ENCODE measurements at regions not wholly inside any gene's neighbourhood (a gene's known extent, or its start where the extent isn't known, plus 50 kb on each side); places are given as distances from the start of the nearest gene placed in this dataset.

DNA sequence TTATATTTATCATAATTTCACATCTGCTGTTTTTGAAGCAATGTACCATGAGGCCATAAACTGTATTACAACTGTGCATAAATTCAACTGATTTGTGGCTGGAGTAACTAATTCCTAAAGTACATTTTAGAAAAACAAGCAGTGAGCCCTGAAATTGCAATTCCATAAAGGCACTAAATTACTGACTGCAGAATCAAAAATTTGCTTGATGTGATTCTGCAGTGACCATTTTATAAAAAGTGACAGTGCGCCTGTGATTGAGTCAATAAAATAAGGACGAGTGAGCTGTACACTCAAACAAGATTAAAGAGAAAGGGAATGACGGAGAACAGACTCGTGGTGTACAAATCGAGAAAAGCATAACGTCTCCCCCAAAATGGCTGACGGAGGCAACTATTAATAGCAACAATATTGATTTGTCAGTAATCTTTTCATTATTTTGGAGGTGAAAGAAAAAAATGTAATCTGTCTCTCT lies 121.4 kb upstream of the MEIS2 start:
- H3K4me3 ChIP-seq (replicated peaks in 1 of 2; ENCODE audit: low read depth in 2 of 2, low read length in 2 of 2) = no peak overlapping the region
- no peak for DNase-seq (ENCODE audit: low read depth in 2 of 2)
- TF ChIP-seq CTCF (IDR thresholded peaks at IDR 0.05; ENCODE audit: low read depth, low read length) = no peak

- no peak for TF ChIP-seq CTCF (IDR thresholded peaks at IDR 0.05; ENCODE audit: low read depth, low read length)
- no peak overlapping the region for H3K4me3 ChIP-seq (replicated peaks in 1 of 2; ENCODE audit: low read depth in 2 of 2, low read length in 2 of 2)
- DNase-seq (ENCODE audit: low read depth in 2 of 2) = no peak
Measured at GRCh38 chr15:37223089-37223488, 122.7 kb upstream of the MEIS2 start.

DNA sequence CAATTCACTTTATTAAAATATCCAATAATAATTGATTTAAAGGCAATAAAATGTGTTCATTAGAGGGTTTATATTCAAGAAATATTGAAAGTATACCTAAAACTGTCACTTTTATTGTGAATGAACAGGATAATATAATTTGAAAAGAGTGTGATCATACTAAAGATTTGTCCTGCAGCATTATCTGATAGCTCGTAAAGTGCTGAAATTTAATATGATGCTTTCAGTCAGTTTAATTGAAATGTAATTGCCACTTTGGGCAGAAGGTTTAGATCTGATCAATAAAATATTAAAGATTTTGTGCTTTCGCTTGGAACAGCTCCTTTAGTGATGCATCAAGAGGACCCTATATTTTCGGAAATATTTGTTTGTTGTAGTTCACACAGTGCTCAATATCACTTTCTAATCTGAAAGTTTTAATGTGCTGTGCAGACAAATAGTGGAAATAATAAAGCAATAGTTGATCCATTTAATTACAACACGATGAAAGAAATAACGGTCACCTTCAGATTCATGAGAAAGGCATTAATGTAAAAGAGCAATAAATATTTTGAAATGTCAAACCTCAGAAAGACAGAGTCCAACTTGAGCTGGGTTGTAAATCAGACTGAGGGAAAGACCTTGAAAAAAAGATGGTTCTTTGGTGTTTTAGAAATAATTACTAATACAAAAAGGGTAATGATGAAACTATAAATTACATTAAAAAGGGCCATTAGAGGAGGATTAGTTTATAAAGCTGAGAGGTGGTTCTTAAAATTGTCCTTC lies 129.7 kb upstream of the MEIS2 start:
- H3K4me3 ChIP-seq (replicated peaks in 1 of 2; ENCODE audit: low read depth in 2 of 2, low read length in 2 of 2) = no peak overlapping the region
- TF ChIP-seq CTCF (IDR thresholded peaks at IDR 0.05; ENCODE audit: low read depth, low read length) = no peak
- DNase-seq (ENCODE audit: low read depth in 2 of 2) = no peak

DNA sequence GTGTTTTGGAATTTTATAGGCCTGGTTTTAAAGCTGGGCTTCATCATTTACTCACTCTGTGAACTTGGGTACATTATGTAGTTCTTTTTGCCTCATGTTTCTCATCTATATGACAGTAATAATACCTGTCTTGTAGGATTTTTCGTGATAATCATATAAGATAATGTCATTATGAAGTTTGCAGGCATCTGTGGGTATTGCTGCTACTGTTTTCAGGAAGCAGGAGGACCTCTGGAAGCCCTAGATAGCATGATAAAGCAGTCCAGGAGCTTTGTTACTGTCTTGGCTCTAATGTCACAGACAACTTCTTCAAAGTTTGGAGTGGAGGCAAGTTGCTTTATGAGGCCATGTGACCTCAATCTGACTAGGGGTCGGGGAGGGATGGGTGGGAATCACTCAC lies 145.0 kb upstream of the MEIS2 start:
- TF ChIP-seq CTCF (IDR thresholded peaks at IDR 0.05; ENCODE audit: low read depth, low read length) = no peak
- H3K4me3 ChIP-seq (replicated peaks in 1 of 2; ENCODE audit: low read depth in 2 of 2, low read length in 2 of 2) = no peak overlapping the region
- DNase-seq (ENCODE audit: low read depth in 2 of 2) = no peak

- no peak for TF ChIP-seq CTCF (IDR thresholded peaks at IDR 0.05; ENCODE audit: low read depth, low read length)
- no peak for DNase-seq (ENCODE audit: low read depth in 2 of 2)
- no peak overlapping the region for H3K4me3 ChIP-seq (replicated peaks in 1 of 2; ENCODE audit: low read depth in 2 of 2, low read length in 2 of 2)
Measured at GRCh38 chr15:37246065-37246464, 145.7 kb upstream of the MEIS2 start.

- DNase-seq (ENCODE audit: low read depth in 2 of 2) = no peak
- no peak overlapping the region for H3K4me3 ChIP-seq (replicated peaks in 1 of 2; ENCODE audit: low read depth in 2 of 2, low read length in 2 of 2)
- TF ChIP-seq CTCF (IDR thresholded peaks at IDR 0.05; ENCODE audit: low read depth, low read length) = no peak
Measured at GRCh38 chr15:37246856-37247255, 146.5 kb upstream of the MEIS2 start.

- H3K4me3 ChIP-seq (replicated peaks in 1 of 2; ENCODE audit: low read depth in 2 of 2, low read length in 2 of 2) = no peak overlapping the region
- DNase-seq (ENCODE audit: low read depth in 2 of 2) = no peak
- TF ChIP-seq CTCF (IDR thresholded peaks at IDR 0.05; ENCODE audit: low read depth, low read length) = no peak
Measured at GRCh38 chr15:37249249-37249648, 148.9 kb upstream of the MEIS2 start.

Measured in cardiac fibroblast (primary cell).